ENCODE measurements at regions not wholly inside any gene's neighbourhood (a gene's known extent, or its start where the extent isn't known, plus 50 kb on each side); places are given as distances from the start of the nearest gene placed in this dataset.
"Not testable (repeated sequence)": the region's sequence is repeated elsewhere in the genome, so short reads cannot be mapped to it uniquely, and the experiment has no call there.

DNA sequence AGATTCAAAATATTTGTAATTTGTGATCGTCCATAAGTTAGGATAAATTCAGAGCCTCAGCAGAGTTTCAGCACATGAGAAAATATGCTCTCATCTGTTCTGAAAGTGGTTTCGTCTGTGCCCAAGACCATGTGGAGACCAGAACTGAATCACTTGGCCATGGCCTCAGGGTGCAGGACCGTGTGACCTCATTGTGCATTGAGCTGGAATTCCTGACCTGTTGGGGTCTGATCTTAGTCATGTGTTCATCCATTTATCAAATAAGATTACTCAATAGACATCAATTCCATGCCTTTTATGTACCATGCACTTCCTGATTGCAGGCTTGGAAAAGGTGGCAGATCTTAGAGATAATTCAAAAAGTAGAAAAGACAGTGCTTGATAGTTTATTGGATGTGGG is 680.5 kb downstream of the QKI start:
- Mint-ChIP-seq H3K27ac (no peak overlapping the region), H3K36me3 (ENCODE audit: low read depth) (no peaks in the 10 kb centered on the region), H3K4me3 (no peak overlapping the region), H3K27me3 (ENCODE audit: insufficient read depth) (no peaks in the 10 kb centered on the region), H3K9me3 (no peaks in the 10 kb centered on the region), H3K4me1 (ENCODE audit: low read depth) (no peaks in the 10 kb centered on the region)
- intact Hi-C loops (cut with micrococcal nuclease), result no loop called here
- DNase-seq (ENCODE audit: low spot score), result no peak

GRCh38 chr6:164087870-164088269 is 673.4 kb downstream of the QKI start:
- no peak overlapping the region for H3K27ac Mint-ChIP-seq
- H3K9me3 Mint-ChIP-seq, result no peaks in the 10 kb centered on the region
- no peaks in the 10 kb centered on the region for H3K4me1 Mint-ChIP-seq (ENCODE audit: low read depth)
- H3K27me3 Mint-ChIP-seq (ENCODE audit: insufficient read depth), result no peaks in the 10 kb centered on the region
- no peaks in the 10 kb centered on the region for H3K36me3 Mint-ChIP-seq (ENCODE audit: low read depth)
- DNase-seq (ENCODE audit: low spot score), result no peak
- intact Hi-C loops (cut with micrococcal nuclease), result no loop called here
- H3K4me3 Mint-ChIP-seq, result no peak overlapping the region

DNA sequence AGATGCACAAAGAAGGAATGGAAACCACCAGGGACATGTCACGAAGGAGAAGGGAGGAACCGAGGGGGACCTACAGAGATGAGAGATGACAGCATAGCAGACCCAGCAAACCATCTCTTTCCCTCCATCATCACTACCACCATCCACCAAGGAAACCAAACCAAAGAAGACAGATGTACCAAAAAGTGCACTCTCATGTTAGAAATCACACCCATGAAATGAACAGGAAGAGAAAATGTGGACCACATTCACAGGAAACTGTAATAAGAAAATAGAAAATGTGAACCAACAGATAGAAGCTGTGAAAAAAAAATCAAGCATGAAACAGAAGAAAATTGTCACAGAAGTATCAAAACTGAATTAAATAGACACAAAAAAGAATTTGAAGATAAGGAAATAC is 672.7 kb downstream of the QKI start:
- no peaks in the 10 kb centered on the region for H3K4me1 Mint-ChIP-seq (ENCODE audit: low read depth)
- DNase-seq (ENCODE audit: low spot score), result no peak
- intact Hi-C loops (cut with micrococcal nuclease), result no loop called here
- H3K27ac Mint-ChIP-seq, result no peak overlapping the region
- no peak overlapping the region for H3K4me3 Mint-ChIP-seq
- no peaks in the 10 kb centered on the region for H3K36me3 Mint-ChIP-seq (ENCODE audit: low read depth)
- no peaks in the 10 kb centered on the region for H3K27me3 Mint-ChIP-seq (ENCODE audit: insufficient read depth)
- no peaks in the 10 kb centered on the region for H3K9me3 Mint-ChIP-seq

DNA sequence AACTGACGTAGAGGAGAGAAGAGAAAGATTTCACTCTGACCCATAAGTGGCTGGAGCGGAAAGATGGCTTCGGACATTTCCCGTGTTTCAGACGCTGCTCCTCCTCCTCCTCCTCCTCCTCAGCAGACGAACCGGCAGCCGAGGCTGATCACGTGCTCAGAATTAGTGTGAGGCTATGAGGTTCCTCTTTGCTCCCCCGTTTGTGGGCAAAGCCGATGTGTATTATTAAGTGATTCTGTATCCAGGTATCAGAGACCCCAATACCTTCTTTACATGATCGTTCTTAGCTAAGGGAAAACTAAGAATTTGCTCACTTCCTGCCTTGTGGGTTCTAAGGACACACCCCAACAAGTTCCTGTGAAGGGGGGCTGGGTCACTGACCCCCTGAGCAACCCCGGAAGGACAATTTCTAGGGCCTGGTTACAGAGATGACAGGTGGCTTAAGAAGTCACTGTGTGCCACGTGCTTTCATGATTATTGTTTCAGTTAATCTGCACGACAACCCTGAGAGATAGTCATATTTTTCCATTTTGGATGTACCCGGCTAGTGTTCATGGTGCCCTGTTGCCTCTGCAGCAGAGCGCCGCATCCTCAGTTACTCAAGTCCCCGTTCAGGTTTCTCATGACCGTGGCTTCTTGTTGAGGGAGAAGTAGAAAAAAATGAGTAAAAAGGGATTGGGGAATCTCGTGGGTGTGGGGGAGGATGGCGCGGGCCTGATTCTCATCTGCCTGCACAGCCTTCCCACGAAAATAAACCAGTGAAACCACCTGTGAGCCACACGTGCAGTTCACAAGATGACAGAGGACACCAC is 671.8 kb downstream of the QKI start:
- Mint-ChIP-seq H3K36me3 (ENCODE audit: low read depth) (no peaks in the 10 kb centered on the region), H3K4me1 (ENCODE audit: low read depth) (no peaks in the 10 kb centered on the region), H3K27ac (no peak overlapping the region), H3K27me3 (ENCODE audit: insufficient read depth) (no peaks in the 10 kb centered on the region), H3K4me3 (no peak overlapping the region), H3K9me3 (no peaks in the 10 kb centered on the region)
- DNase-seq (ENCODE audit: low spot score), result no peak
- intact Hi-C loops (cut with micrococcal nuclease), result no loop called here

- DNase-seq (ENCODE audit: low spot score), result no peak
- intact Hi-C loops (cut with micrococcal nuclease), result no loop called here
- Mint-ChIP-seq H3K9me3 (no peaks in the 10 kb centered on the region), H3K27me3 (ENCODE audit: insufficient read depth) (no peaks in the 10 kb centered on the region), H3K36me3 (ENCODE audit: low read depth) (no peaks in the 10 kb centered on the region), H3K4me3 (no peak overlapping the region), H3K27ac (no peak overlapping the region), H3K4me1 (ENCODE audit: low read depth) (no peaks in the 10 kb centered on the region)
Measured at GRCh38 chr6:164085091-164086075, 670.9 kb downstream of the QKI start.

GRCh38 chr6:164079275-164079600 is 664.7 kb downstream of the QKI start:
- H3K27ac Mint-ChIP-seq, result no peak overlapping the region

DNA sequence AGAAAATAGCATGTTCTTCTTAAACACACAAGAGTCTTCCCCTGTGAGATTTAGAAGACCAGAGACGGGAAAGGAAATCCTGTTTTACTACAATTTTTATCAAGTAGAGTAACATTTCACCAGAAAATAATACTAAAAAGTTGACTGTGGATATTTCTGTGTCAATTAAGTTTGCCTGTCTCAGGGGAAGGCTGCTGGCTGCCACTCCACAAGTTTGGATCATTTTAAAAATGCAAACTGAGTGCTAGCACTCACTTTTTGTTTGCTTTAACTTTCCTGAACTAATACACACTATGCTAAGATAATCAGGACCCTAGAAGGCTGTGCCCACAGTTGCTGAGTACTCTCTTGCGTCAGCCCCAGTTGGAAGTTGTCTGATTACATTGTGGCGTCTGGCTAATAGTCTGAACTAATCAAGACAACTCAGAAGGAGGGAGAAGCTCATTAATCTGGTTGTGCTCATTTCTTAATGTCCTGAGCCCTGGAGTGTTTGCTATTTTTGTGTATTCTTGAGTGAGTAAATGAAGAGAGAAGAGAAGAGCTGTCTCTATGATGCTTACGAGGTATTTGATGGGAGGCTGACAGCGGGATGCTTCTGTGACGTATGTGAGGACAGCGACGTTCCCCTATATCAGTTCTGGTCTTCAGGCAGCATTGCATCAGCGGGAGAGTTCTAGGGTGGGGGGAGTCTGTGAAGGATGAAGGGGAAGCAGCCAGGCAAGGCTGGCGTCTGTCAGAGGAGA is 664.2 kb downstream of the QKI start:
- no peak for DNase-seq (ENCODE audit: low spot score)
- no peaks in the 10 kb centered on the region for H3K9me3 Mint-ChIP-seq
- H3K4me3 Mint-ChIP-seq, result no peak overlapping the region
- no peaks in the 10 kb centered on the region for H3K27me3 Mint-ChIP-seq (ENCODE audit: insufficient read depth)
- H3K4me1 Mint-ChIP-seq (ENCODE audit: low read depth), result no peaks in the 10 kb centered on the region
- no peaks in the 10 kb centered on the region for H3K36me3 Mint-ChIP-seq (ENCODE audit: low read depth)
- H3K27ac Mint-ChIP-seq, result no peak overlapping the region
- intact Hi-C loops (cut with micrococcal nuclease), result no loop called here

More at GRCh38 chr6:164079275-164079600, 664.7 kb downstream of the QKI start:
- intact Hi-C loops (cut with micrococcal nuclease), result no loop called here
- H3K27me3 Mint-ChIP-seq (ENCODE audit: insufficient read depth), result no peaks in the 10 kb centered on the region
- H3K9me3 Mint-ChIP-seq, result no peaks in the 10 kb centered on the region
- no peak for DNase-seq (ENCODE audit: low spot score)
- H3K36me3 Mint-ChIP-seq (ENCODE audit: low read depth), result no peaks in the 10 kb centered on the region
- H3K4me3 Mint-ChIP-seq, result no peak overlapping the region
- H3K4me1 Mint-ChIP-seq (ENCODE audit: low read depth), result no peaks in the 10 kb centered on the region

GRCh38 chr6:164076818-164077532 is 662.5 kb downstream of the QKI start:
- H3K4me3 Mint-ChIP-seq; H3K27me3 Mint-ChIP-seq (ENCODE audit: insufficient read depth); DNase-seq (ENCODE audit: low spot score); H3K4me1 Mint-ChIP-seq (ENCODE audit: low read depth); H3K9me3 Mint-ChIP-seq; intact Hi-C loops (cut with micrococcal nuclease); H3K27ac Mint-ChIP-seq; H3K36me3 Mint-ChIP-seq (ENCODE audit: low read depth): not testable (repeated sequence)

DNA sequence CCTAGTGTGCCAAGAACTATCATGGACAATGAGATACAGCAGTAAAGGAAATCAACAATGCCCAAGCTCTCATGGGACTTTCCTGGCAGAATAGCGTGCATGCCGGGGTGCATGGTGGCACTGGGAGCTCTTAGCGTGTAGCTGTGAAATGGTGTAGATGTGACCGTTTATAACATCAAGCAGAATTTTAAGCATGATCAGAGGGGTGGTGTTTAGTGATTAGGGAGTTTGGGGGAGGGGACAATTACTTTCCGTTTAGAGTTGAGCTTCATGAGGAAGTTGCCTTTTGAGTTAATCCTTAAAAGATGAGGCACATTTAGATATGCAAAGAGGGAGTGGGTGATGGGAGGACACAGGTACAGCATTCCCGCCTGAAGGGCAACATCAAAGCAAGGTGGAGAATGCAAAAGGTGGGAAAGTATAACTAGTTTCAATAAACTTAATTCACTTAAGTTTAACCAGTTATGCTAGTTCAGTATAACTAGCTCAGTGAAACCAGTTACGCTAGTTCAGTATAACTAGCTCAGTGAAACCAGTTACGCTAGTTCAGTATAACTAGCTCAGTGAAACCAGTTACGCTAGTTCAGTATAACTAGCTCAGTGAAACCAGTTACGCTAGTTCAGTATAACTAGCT is 661.6 kb downstream of the QKI start:
- intact Hi-C loops (cut with micrococcal nuclease), result no loop called here
- H3K4me1 Mint-ChIP-seq (ENCODE audit: low read depth), result no peaks in the 10 kb centered on the region

GRCh38 chr6:164072240-164072666 is 657.7 kb downstream of the QKI start:
- no peaks in the 10 kb centered on the region for H3K27me3 Mint-ChIP-seq (ENCODE audit: insufficient read depth)

More for the DNA sequence above, 661.6 kb downstream of the QKI start:
- no peak for DNase-seq (ENCODE audit: low spot score)
- no peaks in the 10 kb centered on the region for H3K27me3 Mint-ChIP-seq (ENCODE audit: insufficient read depth)
- no peaks in the 10 kb centered on the region for H3K36me3 Mint-ChIP-seq (ENCODE audit: low read depth)
- peaks cover 10% of the 10 kb centered on the region for H3K9me3 Mint-ChIP-seq
- no peak overlapping the region for H3K27ac Mint-ChIP-seq
- H3K4me3 Mint-ChIP-seq, result no peak overlapping the region

DNA sequence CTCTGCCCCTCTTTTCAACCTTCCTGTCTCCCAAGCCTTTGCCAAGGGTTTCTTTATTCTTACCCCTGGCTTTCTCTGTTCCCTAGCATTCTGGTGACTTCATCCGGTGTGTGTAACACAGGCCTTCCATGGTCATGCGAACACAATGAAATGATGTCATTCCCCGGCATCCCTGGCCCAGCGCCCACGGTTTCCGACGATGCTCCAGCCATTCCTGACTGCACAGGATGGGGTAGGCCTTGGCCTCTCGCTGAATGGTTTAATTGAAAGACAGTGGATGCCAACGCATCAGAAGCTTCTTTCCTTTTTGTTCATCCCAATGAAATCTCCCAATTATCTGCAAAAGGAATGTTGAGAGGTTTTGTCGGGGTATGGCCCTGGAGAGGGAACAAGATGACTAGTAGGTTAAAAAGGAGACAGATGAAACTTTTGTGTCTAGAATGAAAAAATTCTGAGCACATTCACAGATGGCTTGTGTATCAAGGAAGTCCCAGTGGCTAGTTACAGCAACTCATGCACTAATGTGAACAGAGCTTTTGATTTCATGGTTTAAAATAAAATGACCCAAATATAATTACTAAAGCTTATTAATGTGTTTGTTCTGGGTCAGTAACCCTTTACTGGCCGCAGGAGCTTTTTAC is 655.0 kb downstream of the QKI start:
- H3K4me3 Mint-ChIP-seq, result no peak overlapping the region
- H3K27me3 Mint-ChIP-seq (ENCODE audit: insufficient read depth), result no peaks in the 10 kb centered on the region
- intact Hi-C loops (cut with micrococcal nuclease), result no loop called here
- no peak for DNase-seq (ENCODE audit: low spot score)
- no peaks in the 10 kb centered on the region for H3K4me1 Mint-ChIP-seq (ENCODE audit: low read depth)
- H3K27ac Mint-ChIP-seq, result no peak overlapping the region
- H3K9me3 Mint-ChIP-seq, result peaks cover 10% of the 10 kb centered on the region
- no peaks in the 10 kb centered on the region for H3K36me3 Mint-ChIP-seq (ENCODE audit: low read depth)

More at GRCh38 chr6:164072240-164072666, 657.7 kb downstream of the QKI start:
- H3K9me3 Mint-ChIP-seq, result peaks cover 10% of the 10 kb centered on the region
- intact Hi-C loops (cut with micrococcal nuclease), result no loop called here
- H3K27ac Mint-ChIP-seq, result no peak overlapping the region
- H3K36me3 Mint-ChIP-seq (ENCODE audit: low read depth), result no peaks in the 10 kb centered on the region
- H3K4me1 Mint-ChIP-seq (ENCODE audit: low read depth), result no peaks in the 10 kb centered on the region
- no peak overlapping the region for H3K4me3 Mint-ChIP-seq
- no peak for DNase-seq (ENCODE audit: low spot score)
